RWPE1 (cell line): ENCODE measurements at regions not wholly inside any gene's neighbourhood (a gene's known extent, or its start where the extent isn't known, plus 50 kb on each side); places are given as distances from the start of the nearest gene placed in this dataset.

Source experiments
- CTCF ChIA-PET: fragments of 350-600 bp; sonication (Branson Sonifier 250); formaldehyde crosslinking; extraction: SDS; loops from one replicate; lab custom pipeline; 2021; lab: Yijun Ruan, JAX
- POLR2A ChIA-PET: fragments of 400-600 bp; formaldehyde crosslinking; extraction: SDS; loops from one replicate; lab custom pipeline; 2020; ENCODE audit warnings: antibody characterized with exemption; ENCODE audit not compliant: low non-redundant PET; lab: Yijun Ruan, JAX
- DNase-seq: peaks from one replicate; pipeline ENCODE4 v3.0.0; 2012; ENCODE audit warnings: low spot score
- H3K27ac ChIP-seq: fragments of 450-650 bp; 2 replicates; pipeline ENCODE4 v1.5.1; 2017
- TF ChIP-seq, protein P1 (sequence below): fragments of 450-650 bp; conservative IDR thresholded peaks from 2 replicates; pipeline ENCODE4 v1.5.1; 2017; ENCODE audit warnings: low read depth, mild to moderate bottlenecking

DNA sequence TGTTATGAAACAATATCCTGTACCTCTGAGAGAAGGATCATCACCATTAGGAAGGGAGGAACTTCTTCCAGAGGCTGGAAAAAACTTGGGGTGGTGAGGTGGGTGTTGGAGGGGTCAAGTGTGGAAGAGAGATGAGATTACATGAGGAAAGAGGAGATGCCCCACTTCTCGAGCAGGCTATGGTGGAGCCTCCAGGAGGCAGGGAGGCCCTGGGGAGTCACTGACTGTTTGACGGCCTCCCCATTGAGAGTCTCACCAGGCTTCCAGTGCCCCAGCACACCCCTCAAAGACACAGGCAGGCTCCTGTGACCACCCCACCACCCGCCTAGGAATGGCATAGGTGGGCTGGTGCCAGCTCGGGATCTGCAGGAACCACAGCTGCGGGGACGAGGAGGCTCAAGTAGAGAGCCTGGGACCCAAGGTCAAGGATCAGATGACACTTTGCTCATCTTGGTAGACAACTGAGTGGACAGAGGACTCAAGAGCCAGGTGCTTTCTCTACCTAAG lies 185.3 kb upstream of the GDF10 start:
- TF ChIP-seq, protein P1, sequence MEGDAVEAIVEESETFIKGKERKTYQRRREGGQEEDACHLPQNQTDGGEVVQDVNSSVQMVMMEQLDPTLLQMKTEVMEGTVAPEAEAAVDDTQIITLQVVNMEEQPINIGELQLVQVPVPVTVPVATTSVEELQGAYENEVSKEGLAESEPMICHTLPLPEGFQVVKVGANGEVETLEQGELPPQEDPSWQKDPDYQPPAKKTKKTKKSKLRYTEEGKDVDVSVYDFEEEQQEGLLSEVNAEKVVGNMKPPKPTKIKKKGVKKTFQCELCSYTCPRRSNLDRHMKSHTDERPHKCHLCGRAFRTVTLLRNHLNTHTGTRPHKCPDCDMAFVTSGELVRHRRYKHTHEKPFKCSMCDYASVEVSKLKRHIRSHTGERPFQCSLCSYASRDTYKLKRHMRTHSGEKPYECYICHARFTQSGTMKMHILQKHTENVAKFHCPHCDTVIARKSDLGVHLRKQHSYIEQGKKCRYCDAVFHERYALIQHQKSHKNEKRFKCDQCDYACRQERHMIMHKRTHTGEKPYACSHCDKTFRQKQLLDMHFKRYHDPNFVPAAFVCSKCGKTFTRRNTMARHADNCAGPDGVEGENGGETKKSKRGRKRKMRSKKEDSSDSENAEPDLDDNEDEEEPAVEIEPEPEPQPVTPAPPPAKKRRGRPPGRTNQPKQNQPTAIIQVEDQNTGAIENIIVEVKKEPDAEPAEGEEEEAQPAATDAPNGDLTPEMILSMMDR, result no peak
- CTCF ChIA-PET, result no interaction called here
- H3K27ac ChIP-seq, result no peak overlapping the region
- DNase-seq, result no peak
- POLR2A ChIA-PET, result no interaction called here

DNA sequence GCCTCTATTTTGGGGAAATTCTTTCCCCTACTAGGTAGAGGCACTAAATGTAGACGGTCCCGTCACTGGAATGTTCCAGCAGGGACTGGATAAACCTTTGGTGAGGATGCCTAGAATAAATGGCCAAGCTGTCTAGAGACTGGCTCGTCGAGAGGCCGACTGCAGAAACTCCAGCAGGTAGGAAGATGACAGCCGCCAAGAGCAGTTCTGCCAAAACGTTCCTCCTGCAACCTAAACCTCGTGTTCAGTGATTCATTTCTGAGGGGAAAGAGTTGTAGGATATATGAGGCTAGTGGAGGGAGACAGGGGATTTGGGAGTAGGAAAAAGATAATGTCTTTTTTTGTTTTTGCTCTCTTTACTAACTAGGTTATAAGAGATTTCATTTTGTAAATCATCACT lies 184.7 kb upstream of the GDF10 start:
- POLR2A ChIA-PET, result no interaction called here
- TF ChIP-seq, protein P1, result no peak
- DNase-seq, result no peak
- CTCF ChIA-PET, result interaction anchor here (0.7 kb wide), 1 partner anchor 51 kb away, joined by 3 read pairs; no protein-coding TSS in a partner anchor
- no peak overlapping the region for H3K27ac ChIP-seq

DNA sequence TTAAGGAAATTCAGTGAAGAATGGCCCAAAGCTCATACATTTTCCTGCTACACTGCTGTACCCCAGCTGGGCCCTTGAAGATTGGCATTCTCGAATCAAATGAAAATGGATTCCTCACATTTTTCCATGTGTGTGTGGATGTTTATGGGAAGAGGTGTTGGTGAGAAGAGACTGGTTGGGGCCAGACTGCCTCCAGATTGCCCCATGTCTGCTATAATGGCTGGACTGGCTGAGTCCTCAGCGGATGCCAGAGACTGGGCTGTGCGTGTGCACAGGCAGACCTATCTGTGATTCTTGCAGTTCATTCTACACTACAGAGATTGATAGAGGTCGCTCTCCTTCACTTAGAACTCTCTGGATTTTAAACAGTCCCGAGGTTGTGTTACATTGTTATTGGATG lies 183.6 kb upstream of the GDF10 start:
- POLR2A ChIA-PET, result no interaction called here
- CTCF ChIA-PET, result no interaction called here
- DNase-seq, result no peak
- TF ChIP-seq, protein P1, result no peak
- H3K27ac ChIP-seq, result no peak overlapping the region

DNA sequence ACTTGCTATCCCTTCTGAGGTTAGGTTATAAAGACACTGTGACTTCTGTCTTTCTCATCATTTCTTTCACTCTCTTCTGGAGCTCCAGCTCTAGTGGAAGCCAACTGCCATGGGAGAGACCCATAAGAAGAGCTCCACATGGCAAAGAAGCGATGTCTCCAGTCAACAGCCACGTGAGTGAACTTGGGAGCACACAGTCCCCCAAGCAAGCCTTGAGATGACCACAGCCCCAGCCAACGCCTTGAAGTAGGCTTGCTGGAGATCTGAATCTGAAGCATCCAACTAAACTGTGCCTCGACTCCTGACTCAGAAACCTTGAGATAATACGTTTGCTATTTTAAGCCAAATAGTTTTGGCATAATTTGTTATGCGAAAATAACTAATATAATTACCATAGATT lies 181.7 kb upstream of the GDF10 start:
- DNase-seq, result no peak
- ChIA-PET POLR2A (no interaction called here), CTCF (no interaction called here)
- H3K27ac ChIP-seq, result no peak overlapping the region
- TF ChIP-seq, protein P1, result no peak

DNA sequence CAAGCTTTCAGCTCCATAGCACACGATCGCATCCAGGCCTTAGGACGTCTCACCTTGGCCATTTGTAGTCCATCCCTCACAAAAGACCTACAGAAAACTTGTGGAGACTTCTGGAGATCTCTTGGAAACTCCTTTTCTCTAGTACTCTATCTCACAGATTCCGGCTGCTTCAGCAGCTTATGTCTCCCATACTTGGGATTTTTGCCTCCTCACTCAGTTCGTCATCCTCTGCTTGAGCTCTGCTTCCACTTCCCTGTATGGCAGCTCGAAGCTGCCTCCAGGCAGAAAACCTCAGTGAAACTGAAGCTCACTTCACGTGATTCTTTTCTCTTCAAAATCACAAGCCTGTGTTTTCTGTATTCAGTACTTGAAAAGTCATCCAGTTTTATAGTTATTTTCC lies 178.7 kb upstream of the GDF10 start:
- TF ChIP-seq, protein P1, result no peak
- ChIA-PET CTCF (no interaction called here), POLR2A (no interaction called here)
- DNase-seq, result no peak
- no peak overlapping the region for H3K27ac ChIP-seq

DNA sequence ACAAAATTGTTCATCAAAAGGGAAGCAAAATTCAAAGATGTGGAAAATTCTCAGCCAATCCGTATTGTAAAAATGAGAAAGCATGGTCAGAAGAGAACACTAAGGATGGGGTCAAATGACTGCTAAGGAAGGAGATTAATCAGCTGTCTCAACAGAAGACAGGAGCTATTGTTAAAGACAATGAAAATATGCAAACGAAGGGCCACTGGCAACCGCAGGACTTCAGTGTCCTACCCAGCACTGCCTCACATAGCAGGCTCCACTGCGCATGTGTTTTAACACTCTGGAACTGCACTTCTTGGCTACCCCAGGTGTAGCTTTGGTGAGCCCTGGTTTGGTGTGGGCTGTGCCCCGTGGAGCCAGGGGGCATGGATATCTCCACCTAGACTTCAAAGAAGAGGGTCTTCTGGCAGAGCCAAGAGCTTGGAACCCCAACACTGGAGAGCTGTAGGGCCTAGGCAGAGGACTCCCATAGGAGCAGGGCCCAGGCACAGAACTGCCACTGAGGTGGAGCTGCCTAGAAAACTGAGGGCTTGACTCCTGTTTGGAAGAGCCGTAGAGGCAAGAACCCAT lies 176.2 kb upstream of the GDF10 start:
- TF ChIP-seq, protein P1, result no peak
- no peak for DNase-seq
- H3K27ac ChIP-seq, result no peak overlapping the region
- ChIA-PET CTCF (interaction anchor here (0.5 kb wide), 1 partner anchor 303 kb away, joined by 4 read pairs; no protein-coding TSS in a partner anchor), POLR2A (no interaction called here)
